Hematopoietic multipotent progenitor cell treated with erythropoietin and hydrocortisone succinate and interleukin-3 and kit ligand, for 8 days (in vitro differentiated cells): ENCODE measurements at regions not wholly inside any gene's neighbourhood (a gene's known extent, or its start where the extent isn't known, plus 50 kb on each side); places are given as distances from the start of the nearest gene placed in this dataset.
"Not testable (repeated sequence)": the region's sequence is repeated elsewhere in the genome, so short reads cannot be mapped to it uniquely, and the experiment has no call there.

ENCODE experiments used
- DNase-seq: peaks from one replicate; pipeline ENCODE4 v3.0.0-alpha.2; 2015

GRCh38 chr2:173468266-173468793 is 113.7 kb downstream of the CDCA7 start:
- no peak for DNase-seq

- no peak for DNase-seq
Measured at GRCh38 chr2:173472112-173472511, 117.4 kb downstream of the CDCA7 start.

GRCh38 chr2:173483137-173483536 is 128.5 kb downstream of the CDCA7 start:
- DNase-seq: no peak

- no peak for DNase-seq
Measured at GRCh38 chr2:173488861-173489260, 134.2 kb downstream of the CDCA7 start.

DNA sequence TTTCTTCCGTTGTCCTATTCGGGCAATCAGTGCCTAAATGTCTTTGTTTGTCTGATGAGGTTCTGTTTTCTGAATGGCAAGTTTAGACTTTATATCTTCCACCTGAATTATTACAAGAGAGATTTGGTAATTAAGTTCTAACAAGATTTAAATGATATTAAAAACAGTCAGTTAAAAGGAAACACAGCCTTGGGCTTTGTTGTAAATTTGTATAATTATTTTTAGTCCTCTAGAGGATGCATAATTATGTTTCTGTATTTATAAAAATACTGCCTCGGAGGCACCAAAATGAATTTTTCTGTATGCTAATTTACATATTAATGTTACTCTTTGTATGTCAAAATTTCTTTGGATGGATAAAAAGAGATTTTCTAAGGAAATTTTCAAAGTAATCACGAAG is 136.7 kb downstream of the CDCA7 start:
- no peak for DNase-seq

- DNase-seq: no peak
Measured at GRCh38 chr2:173493874-173494273, 139.2 kb downstream of the CDCA7 start.

GRCh38 chr2:173496746-173497145 is 142.1 kb downstream of the CDCA7 start:
- no peak for DNase-seq

- DNase-seq: no peak
Measured at GRCh38 chr2:173500953-173501352, 146.3 kb downstream of the CDCA7 start.

- DNase-seq: no peak
Measured at GRCh38 chr2:173502296-173502695, 147.6 kb downstream of the CDCA7 start.

- DNase-seq: no peak
Measured at GRCh38 chr2:173511357-173511756, 156.7 kb downstream of the CDCA7 start.

GRCh38 chr2:173511942-173512341 is 157.3 kb downstream of the CDCA7 start:
- no peak for DNase-seq

GRCh38 chr2:173513107-173513727 is 158.5 kb downstream of the CDCA7 start:
- DNase-seq: no peak

DNA sequence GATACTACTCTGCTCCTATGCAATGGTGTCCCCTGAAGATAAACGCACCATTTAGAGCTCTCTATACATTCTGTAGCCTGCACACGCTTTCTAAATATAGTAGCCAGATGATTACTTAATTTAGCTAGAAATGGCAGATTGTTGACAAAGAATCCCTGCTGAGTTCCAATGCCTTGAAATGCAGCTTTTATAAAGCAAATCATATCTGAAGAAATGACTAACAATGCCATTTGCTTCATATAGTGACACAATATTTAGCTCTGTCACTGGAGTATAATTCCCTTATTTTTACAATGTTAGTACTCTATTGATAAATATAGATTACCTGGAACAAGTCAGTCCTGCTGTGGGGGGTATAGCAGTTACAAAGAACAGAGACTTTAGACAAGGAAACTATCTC is 166.2 kb downstream of the CDCA7 start:
- DNase-seq: no peak

DNA sequence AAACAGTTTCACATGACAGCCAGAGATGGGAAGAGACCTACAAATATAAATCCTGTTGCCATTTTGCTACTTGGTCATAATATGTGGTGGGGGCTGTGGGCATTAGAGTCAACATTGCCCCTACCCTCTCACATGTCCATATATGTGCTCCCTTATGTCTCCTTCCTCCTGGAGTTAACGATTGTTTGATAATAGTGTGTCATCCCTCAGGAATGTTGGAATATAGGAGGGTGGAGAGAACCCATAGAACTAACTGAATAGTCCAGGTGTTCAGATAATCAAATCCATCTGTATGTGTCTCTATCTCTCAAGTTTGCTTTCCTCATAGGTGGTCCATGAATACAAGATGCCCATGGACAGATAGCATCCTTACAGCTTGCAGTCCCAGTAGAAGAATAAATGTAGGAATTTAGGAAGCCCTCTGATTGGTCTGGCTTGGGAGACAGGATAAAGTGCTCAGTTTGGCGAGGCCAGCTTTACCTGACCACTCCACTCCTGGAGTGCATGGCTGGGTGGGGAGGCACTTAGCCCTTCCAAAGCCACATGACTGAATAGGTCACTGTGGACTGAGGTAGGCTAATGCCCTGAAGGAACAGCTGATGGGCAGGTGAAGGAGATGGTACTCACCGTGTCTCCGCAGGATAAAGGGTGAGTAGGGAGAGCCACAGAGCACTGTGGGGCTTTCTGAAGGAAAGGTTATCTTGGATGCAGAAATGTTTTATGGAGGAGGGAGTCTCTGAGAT is 166.9 kb downstream of the CDCA7 start:
- no peak for DNase-seq

- no peak for DNase-seq
Measured at GRCh38 chr2:173523497-173523896, 168.8 kb downstream of the CDCA7 start.

DNA sequence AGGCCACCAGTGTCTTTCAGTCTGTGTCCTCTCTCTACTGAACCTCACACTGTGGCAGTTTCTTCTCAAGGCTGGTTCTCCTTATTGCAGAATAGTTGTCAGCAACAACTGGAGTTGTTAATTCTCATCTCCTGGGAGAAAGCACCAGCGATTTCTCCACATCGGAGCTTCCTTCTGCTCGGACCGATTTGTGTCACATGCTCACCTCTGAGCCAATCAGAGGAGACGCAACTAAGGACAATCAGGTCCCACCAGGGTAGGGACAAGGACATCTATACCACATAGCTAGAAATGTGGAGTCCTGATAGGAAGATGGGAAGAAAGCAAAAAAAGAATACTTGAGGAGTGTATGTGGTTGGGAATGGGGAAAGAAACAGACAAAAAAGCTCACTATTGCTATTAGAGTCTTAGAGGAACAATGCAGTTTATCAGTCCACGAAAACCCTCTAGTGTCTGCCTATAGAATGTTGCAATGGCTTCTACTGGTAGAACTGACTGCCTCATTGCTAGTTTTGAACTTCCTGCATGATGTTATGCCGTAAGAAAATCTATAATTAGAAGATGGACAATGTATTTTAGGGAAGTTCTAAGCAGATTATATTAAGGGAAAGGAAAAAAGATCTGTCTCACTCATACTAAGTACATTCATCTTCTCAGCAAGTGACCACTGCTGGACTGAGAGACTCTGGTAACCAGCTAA is 169.7 kb downstream of the CDCA7 start:
- DNase-seq: no peak

DNA sequence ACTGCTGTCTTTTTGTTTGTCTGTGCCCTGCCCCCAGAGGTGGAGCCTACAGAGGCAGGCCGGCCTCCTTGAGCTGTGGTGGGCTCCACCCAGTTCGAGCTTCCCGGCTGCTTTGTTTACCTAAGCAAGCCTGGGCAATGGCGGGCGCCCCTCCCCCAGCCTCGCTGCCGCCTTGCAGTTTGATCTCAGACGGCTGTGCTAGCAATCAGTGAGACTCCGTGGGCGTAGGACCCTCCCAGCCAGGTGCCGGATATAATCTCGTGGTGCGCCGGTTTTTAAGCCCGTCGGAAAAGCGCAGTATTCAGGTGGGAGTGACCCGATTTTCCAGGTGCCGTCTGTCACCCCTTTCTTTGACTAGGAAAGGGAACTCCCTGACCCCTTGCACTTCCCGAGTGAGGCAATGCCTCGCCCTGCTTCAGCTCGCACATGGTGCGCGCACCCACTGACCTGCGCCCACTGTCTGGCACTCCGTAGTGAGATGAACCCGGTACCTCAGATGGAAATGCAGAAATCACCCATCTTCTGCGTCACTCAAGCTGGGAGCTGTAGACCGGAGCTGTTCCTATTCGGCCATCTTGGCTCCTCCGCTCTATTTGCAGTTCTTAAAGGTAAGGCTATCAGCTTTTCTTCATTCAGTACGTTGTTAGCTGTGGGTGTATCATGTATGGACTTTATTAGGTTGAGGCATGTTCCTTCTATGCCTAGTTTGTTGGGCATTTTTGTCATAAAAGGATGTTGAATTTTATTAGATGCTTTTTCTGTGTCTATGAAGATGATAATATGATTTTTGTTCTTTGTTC is 178.3 kb downstream of the CDCA7 start:
- not testable (repeated sequence) for DNase-seq

DNA sequence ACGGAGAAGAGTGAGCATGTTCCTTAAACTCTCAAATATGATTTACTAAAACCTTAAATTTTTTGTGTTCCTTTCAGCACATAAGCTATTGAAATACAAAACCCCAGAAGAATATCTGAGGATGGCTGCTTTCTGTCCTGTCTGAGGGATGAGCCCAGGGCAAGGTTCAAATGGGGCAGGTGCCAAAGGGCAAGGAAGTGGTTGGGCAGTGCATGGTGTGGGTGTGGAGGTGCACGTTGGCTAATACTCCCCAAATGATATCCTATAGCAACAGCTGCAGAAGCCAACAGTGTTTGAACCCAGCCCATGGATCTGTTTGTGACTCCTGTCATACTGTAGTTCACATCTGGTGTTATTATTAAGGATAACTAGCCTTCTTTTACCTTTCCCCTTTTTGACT is 183.0 kb downstream of the CDCA7 start:
- DNase-seq: no peak

DNA sequence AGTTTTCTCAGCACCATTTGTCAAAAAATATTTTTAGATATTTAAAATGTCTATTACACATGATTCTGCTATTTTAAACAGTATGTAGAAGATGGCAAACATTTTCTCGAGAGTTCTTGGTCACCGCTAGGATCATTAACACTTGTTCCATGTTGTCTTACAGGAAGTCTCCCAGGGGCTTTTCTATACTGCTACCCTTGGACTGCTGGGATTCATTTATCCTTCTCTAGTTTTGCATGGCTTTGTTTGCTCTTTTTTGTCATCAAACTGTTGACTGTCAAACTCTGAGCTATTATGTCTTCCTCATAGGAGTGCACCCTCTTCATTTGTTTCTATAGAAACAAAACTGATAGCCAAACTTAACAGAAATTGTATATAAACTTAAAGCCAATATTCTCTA is 184.9 kb downstream of the CDCA7 start:
- no peak for DNase-seq

GRCh38 chr2:173544641-173545363 is 190.1 kb downstream of the CDCA7 start:
- no peak for DNase-seq

DNA sequence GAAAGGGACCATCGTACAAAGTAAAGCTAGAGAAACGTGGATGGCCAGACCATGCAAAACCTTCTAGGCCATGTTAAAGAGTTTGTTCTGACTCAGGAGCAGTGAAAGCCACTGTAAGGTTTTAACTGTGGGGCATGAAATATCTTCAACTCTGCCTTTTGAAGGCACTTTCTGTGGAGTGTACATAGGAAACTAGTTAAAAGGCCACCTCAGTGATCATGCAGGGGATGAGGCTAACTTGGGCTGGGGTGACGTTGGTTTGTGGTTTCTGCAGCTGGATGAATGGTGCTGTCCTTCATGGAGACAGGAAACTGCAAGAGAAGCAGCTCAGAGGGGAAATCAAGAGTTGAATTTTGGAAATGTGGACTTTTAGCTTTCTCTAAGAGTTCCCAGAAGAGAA is 190.7 kb downstream of the CDCA7 start:
- no peak for DNase-seq

DNA sequence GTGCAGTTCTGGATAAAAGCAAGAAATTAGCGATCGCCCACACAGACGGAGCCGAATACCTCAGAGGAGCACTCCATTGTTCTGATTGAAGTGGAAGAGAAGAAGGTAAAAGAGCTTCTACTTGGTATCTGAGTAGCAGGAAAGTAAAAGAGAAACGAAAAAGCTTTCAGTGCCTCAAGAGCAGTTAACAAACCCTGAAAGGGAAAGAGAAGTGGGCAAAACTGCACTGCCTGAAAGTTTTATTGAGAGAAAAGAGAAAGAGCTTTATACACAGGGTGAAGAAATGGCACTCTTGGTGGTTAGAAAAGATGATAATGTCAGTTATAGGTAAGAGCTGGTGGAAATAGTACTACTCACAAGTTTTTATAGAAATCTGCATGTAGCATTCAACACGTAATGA is 192.8 kb downstream of the CDCA7 start:
- DNase-seq: no peak
